ENCODE measurements at regions not wholly inside any gene's neighbourhood (a gene's known extent, or its start where the extent isn't known, plus 50 kb on each side); places are given as distances from the start of the nearest gene placed in this dataset.

DNA sequence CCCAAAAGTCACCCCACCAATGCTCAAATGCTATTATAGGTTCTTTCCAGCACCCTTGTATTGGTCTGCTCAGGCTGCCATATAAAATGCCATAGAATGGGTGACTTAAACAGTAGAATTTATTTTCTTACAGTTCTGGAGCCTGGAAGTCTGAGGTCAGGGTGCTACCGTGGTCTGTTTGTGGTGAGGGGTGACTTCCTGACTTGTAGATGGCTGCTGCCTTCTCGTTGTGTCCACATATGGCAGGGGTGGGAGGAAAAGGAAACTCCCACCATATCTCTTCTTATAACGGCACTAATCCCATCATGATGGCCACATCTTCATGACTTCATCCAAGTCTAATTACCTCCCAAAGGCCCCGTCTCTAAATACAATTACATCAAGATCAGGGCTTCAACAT, 257.8 kb upstream of the TARS1 start:
- ATAC-seq (no peak), DNase-seq (no peak)
- no peaks in the 10 kb centered on the region for H3K9me3 ChIP-seq (ENCODE audit: low read length)
- intact Hi-C loops (cut with micrococcal nuclease) = no loop called here
- no peak for TF ChIP-seq EZH2phosphoT487 (IDR thresholded peaks at IDR 0.05; ENCODE audit: borderline replicate concordance, low read length)
- no peak for TF ChIP-seq EZH2 (IDR thresholded peaks at IDR 0.05; ENCODE audit: low read length, unreplicated experiment)
- TF ChIP-seq, protein P1, sequence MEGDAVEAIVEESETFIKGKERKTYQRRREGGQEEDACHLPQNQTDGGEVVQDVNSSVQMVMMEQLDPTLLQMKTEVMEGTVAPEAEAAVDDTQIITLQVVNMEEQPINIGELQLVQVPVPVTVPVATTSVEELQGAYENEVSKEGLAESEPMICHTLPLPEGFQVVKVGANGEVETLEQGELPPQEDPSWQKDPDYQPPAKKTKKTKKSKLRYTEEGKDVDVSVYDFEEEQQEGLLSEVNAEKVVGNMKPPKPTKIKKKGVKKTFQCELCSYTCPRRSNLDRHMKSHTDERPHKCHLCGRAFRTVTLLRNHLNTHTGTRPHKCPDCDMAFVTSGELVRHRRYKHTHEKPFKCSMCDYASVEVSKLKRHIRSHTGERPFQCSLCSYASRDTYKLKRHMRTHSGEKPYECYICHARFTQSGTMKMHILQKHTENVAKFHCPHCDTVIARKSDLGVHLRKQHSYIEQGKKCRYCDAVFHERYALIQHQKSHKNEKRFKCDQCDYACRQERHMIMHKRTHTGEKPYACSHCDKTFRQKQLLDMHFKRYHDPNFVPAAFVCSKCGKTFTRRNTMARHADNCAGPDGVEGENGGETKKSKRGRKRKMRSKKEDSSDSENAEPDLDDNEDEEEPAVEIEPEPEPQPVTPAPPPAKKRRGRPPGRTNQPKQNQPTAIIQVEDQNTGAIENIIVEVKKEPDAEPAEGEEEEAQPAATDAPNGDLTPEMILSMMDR (conservative IDR thresholded peaks at IDR 0.05; ENCODE audit: low read depth, low read length) = no peak
- H3K9ac ChIP-seq (ENCODE audit: low read length) = no peak overlapping the region
- no peaks in the 10 kb centered on the region for H3K79me2 ChIP-seq (ENCODE audit: low read length)
- H3K27me3 ChIP-seq (ENCODE audit: low read length) = no peaks in the 10 kb centered on the region
- 0 out of 2 replicates have a peak, but pooled peaks cover 3% of the 10 kb centered on the region for H3K4me1 ChIP-seq (ENCODE audit: insufficient read depth, low read length)
- no peak overlapping the region for H3K27ac ChIP-seq (ENCODE audit: low read length)
- no peaks in the 10 kb centered on the region for H3K36me3 ChIP-seq (ENCODE audit: low read depth, low read length)
- POLR2A ChIA-PET (ENCODE audit: unreplicated experiment) = no interaction called here
- no peaks in the 10 kb centered on the region for H4K20me1 ChIP-seq (ENCODE audit: low read length)
- H3F3A ChIP-seq (ENCODE audit: low read length, unreplicated experiment) = no peaks in the 10 kb centered on the region
- BruUV-seq (replicated peaks) = no TSS peak
- H3K9me2 ChIP-seq (replicated peaks; ENCODE audit: low read length) = no peaks in the 10 kb centered on the region
- H3K4me2 ChIP-seq (ENCODE audit: low read length) = no peak overlapping the region
- CTCF ChIA-PET = no interaction called here
- H2AFZ ChIP-seq (ENCODE audit: low read length) = no peak overlapping the region
- H3K4me3 ChIP-seq (ENCODE audit: low read length) = no peak overlapping the region

DNA sequence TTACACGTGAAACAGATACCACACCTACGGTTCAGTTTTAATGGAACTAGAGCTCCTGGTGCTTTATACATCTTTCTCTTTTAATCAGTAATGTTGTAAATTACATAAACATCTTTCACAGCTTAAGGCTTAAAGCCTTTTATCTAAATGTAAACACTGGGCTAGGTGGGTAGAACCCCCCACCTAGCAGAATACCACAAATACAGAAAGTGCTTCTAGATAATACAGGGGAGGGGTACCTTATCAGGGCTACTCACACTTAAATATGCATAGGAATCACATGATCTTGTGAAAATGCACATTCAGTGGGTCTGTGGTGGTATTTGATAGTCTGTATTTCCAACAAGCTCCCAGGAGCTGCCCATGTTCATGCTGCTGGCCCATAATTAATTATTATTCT, 256.4 kb upstream of the TARS1 start:
- intact Hi-C loops (cut with micrococcal nuclease) = no loop called here

DNA sequence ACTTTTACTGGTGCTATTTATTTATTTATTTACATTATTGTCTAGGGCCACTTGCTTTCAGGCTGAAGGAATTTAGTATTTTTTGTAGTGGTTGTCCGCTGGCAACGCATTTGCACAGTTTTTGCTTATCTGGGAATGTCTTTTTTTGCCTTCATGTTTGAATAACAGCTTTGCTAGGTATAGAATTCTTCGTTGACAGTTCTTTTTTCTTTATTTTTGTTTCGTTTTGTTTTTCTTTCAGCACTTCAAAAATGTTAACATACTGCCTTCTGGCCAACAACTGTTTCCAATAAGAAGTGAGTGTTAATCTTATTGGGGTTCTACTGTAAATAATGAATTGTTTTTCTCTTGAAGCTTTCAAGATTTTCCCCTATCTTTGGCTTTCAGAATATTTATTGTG, 252.7 kb upstream of the TARS1 start:
- H3K79me2 ChIP-seq (ENCODE audit: low read length) = no peaks in the 10 kb centered on the region

More for the DNA sequence above, 256.4 kb upstream of the TARS1 start:
- ChIA-PET CTCF (no interaction called here), POLR2A (ENCODE audit: unreplicated experiment) (interaction anchor here (0.8 kb wide), 1 partner anchor 129 kb away, joined by 4 read pairs; no protein-coding TSS in a partner anchor)
- H3K4me1 ChIP-seq (ENCODE audit: insufficient read depth, low read length) = 0 out of 2 replicates have a peak, but pooled peaks cover 3% of the 10 kb centered on the region
- no peak overlapping the region for H3K4me3 ChIP-seq (ENCODE audit: low read length)
- no peak for ATAC-seq
- H4K20me1 ChIP-seq (ENCODE audit: low read length) = no peaks in the 10 kb centered on the region
- H3K27ac ChIP-seq (ENCODE audit: low read length) = no peak overlapping the region
- no peak overlapping the region for H3K9ac ChIP-seq (ENCODE audit: low read length)
- H3F3A ChIP-seq (ENCODE audit: low read length, unreplicated experiment) = no peaks in the 10 kb centered on the region
- no peak overlapping the region for H3K4me2 ChIP-seq (ENCODE audit: low read length)
- no TSS peak for BruUV-seq (replicated peaks)
- no peaks in the 10 kb centered on the region for H3K27me3 ChIP-seq (ENCODE audit: low read length)
- TF ChIP-seq EZH2phosphoT487 (IDR thresholded peaks at IDR 0.05; ENCODE audit: borderline replicate concordance, low read length) = no peak
- TF ChIP-seq, protein P1 (conservative IDR thresholded peaks at IDR 0.05; ENCODE audit: low read depth, low read length) = no peak
- TF ChIP-seq EZH2 (IDR thresholded peaks at IDR 0.05; ENCODE audit: low read length, unreplicated experiment) = no peak
- H2AFZ ChIP-seq (ENCODE audit: low read length) = no peak overlapping the region
- H3K79me2 ChIP-seq (ENCODE audit: low read length) = no peaks in the 10 kb centered on the region
- no peaks in the 10 kb centered on the region for H3K36me3 ChIP-seq (ENCODE audit: low read depth, low read length)
- no peaks in the 10 kb centered on the region for H3K9me2 ChIP-seq (replicated peaks; ENCODE audit: low read length)
- no peak for DNase-seq
- 0 out of 2 replicates have a peak, but pooled peaks cover 8% of the 10 kb centered on the region for H3K9me3 ChIP-seq (ENCODE audit: low read length)

More for the DNA sequence above, 252.7 kb upstream of the TARS1 start:
- intact Hi-C loops (cut with micrococcal nuclease) = no loop called here
- H3K27ac ChIP-seq (ENCODE audit: low read length) = no peak overlapping the region
- no peaks in the 10 kb centered on the region for H3K9me2 ChIP-seq (replicated peaks; ENCODE audit: low read length)
- ChIA-PET CTCF (no interaction called here), POLR2A (ENCODE audit: unreplicated experiment) (no interaction called here)
- no peaks in the 10 kb centered on the region for H3K4me1 ChIP-seq (ENCODE audit: insufficient read depth, low read length)
- no peaks in the 10 kb centered on the region for H4K20me1 ChIP-seq (ENCODE audit: low read length)
- ATAC-seq = no peak
- no peaks in the 10 kb centered on the region for H3K36me3 ChIP-seq (ENCODE audit: low read depth, low read length)
- no peaks in the 10 kb centered on the region for H3K27me3 ChIP-seq (ENCODE audit: low read length)
- no peak overlapping the region for H3K4me2 ChIP-seq (ENCODE audit: low read length)
- TF ChIP-seq EZH2phosphoT487 (IDR thresholded peaks at IDR 0.05; ENCODE audit: borderline replicate concordance, low read length) = no peak
- H3K9ac ChIP-seq (ENCODE audit: low read length) = no peak overlapping the region
- no peaks in the 10 kb centered on the region for H3F3A ChIP-seq (ENCODE audit: low read length, unreplicated experiment)
- 0 out of 2 replicates have a peak, but pooled peaks cover 8% of the 10 kb centered on the region for H3K9me3 ChIP-seq (ENCODE audit: low read length)
- no peak for DNase-seq
- H3K4me3 ChIP-seq (ENCODE audit: low read length) = no peak overlapping the region
- no TSS peak for BruUV-seq (replicated peaks)
- H2AFZ ChIP-seq (ENCODE audit: low read length) = no peak overlapping the region

All from PC-3 (cell line).